Stimulated activated CD8-positive, alpha-beta memory T cell treated with anti-CD3 and anti-CD28 coated beads, Interleukin-15, amount 100 ng/mL, for 1 hour (primary cell): ENCODE measurements at regions not wholly inside any gene's neighbourhood (a gene's known extent, or its start where the extent isn't known, plus 50 kb on each side); places are given as distances from the start of the nearest gene placed in this dataset.
"Not testable (repeated sequence)": the region's sequence is repeated elsewhere in the genome, so short reads cannot be mapped to it uniquely, and the experiment has no call there.

ENCODE experiments used
- DNase-seq: peaks from one replicate; pipeline ENCODE4 v3.0.0-alpha.2; 2020; ENCODE audit warnings: low read depth

GRCh38 chr7:34487391-34488115, 170.5 kb upstream of the NPSR1 start:
- DNase-seq: no peak

DNA sequence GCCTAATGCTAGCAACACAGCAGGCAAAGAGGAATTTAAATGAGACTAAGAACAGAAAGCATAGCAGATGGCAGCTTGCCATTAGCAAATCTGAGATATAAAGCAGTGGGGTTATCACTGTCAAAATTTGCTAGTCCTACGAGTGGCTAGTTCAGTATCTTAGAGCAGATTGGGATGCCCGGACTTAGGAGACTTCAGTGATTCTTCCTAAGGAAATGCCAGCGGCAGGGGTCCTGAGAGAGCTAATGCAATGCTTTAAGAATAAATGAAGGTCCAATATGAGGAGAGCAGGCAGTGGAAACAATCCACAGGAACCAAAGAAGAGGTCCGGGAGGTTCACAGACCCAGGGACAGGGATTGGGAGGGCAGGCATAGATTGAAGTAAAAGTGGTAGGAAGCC, 169.3 kb upstream of the NPSR1 start:
- no peak for DNase-seq

- DNase-seq: no peak
Measured at GRCh38 chr7:34491899-34492298, 166.1 kb upstream of the NPSR1 start.

- DNase-seq: no peak
Measured at GRCh38 chr7:34493752-34494151, 164.3 kb upstream of the NPSR1 start.

- no peak for DNase-seq
Measured at GRCh38 chr7:34497153-34497777, 160.8 kb upstream of the NPSR1 start.

GRCh38 chr7:34501156-34501555, 156.9 kb upstream of the NPSR1 start:
- DNase-seq: no peak

DNA sequence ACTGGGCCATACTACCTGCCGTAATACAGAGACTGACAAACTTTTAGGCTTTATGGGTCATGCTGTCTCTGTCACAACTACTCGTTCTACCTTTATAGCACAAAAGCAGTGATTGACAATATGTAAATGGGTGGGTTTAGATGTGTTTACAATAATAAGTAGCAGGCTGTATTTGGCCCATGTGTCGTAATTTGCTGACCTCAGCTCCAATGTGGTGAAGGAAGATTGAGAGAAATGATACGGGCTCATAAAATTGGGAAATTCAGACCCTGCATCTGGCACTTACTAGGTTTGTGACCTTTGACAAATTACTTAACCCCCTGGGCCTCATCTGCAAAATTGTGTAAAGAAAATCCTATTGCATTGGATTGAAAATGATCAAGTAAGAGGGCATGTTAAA, 150.8 kb upstream of the NPSR1 start:
- no peak for DNase-seq

GRCh38 chr7:34523226-34523918, 134.6 kb upstream of the NPSR1 start:
- DNase-seq: no peak

GRCh38 chr7:34530259-34530658, 127.8 kb upstream of the NPSR1 start:
- no peak for DNase-seq

DNA sequence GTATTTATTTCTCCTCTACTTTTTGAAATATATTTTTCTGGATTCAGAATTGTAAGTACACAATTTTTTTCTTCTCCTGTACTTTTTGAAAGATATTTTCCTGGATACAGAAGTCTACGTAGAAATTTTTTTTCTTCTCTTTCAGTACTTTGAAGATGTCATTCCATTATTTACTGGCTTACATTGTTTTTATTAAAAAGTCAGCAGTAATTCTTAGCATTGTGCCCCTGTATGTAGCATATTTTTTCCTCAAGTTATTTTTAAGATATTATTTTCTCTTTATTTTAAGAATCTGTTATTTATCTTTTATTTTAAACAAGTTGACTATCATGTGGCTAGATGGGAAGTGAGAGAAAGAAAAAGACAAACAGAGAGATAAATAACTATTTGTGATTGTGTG, 119.0 kb upstream of the NPSR1 start:
- DNase-seq: no peak

- no peak for DNase-seq
Measured at GRCh38 chr7:34544621-34545020, 113.4 kb upstream of the NPSR1 start.

DNA sequence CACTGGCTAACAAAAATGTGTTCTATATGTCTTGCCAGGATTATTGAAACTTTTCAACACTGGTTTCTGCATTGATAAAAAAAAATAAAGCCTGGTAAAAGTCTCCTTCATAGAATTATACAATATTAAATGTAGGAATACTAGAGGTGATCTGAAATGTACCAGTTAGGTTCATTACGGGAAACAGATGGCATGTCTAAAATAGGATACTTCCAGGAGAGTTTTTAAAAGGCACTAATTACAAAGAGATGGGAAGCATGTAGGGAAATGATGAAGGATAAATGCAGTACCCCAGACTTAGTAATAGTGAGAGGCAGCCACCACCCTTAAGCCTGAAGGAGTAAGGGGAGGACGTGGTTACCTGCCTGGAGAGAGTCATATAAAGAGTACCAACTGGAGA, 107.0 kb upstream of the NPSR1 start:
- DNase-seq: no peak

GRCh38 chr7:34552502-34552901, 105.5 kb upstream of the NPSR1 start:
- no peak for DNase-seq

DNA sequence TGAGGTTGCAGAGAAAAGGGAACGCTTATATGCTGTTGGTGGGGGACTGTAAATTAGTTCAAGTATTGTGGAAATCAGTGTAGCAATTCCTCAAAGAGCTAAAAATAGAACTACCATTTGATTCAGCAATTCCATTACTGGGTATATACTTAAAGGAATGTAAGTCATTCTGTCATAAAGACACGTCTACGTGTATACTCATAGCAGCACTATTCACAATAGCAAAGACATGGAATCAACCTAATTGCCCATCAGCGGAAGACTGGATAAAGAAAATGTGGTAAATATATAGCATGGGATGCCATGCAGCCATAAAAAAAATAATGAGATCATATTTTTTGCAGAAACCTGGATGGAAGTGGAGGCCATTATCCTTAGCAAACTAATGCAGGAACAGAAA, 100.0 kb upstream of the NPSR1 start:
- no peak for DNase-seq

DNA sequence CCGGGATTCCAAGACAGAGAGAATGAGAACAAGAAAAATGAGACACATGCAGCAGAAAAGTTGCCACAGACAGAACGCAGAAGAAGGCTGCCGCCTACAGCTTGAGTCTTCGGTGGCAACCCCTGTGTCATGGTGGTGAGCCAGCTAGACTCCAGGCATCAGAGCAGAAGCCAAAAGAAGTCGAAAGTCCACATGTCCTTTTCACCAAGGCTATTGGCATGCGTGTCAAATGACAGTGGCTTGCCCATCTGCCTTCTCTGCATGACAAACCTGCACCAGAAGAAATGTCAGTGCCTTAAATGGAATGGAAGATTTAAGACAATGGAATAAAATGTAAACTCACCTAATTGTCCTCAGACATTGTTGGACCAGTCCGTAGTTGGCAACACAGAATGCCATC, 93.9 kb upstream of the NPSR1 start:
- no peak for DNase-seq

- DNase-seq: no peak
Measured at GRCh38 chr7:34567906-34568305, 90.1 kb upstream of the NPSR1 start.

DNA sequence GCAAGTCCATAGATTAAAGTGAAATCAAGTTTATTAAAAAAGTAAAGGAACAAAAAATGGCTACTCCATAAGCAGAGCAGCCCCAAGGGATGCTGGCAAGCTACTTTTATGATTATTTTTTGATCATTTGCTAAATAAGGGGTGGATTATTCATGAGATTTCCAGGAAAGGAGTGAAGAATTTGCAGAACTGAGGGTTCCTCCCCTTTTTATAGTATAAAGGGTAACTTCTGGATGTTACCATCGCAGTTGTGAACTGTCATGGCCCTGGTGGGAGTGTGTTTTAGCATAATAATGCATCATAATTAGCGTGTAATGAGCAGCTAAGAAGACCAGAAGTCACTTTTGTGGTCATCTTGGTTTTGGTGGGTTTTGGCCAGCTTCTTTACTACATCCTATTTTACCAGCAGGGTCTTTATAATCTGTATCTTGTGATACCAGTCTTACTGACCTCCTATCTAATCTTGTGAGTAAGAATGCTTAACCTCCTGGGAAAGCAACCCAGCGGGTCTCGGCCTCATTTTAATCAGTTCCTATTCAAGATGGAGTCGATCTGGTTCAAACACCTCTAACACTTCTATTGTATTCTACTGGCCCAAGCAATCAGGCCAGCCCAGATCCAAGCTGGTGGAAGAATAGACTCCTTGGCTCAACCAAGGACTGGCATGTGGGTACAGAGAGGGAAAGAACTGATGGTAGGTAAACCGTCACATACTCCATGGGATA, 87.9 kb upstream of the NPSR1 start:
- no peak for DNase-seq

- DNase-seq: no peak
Measured at GRCh38 chr7:34575006-34575405, 83.0 kb upstream of the NPSR1 start.

DNA sequence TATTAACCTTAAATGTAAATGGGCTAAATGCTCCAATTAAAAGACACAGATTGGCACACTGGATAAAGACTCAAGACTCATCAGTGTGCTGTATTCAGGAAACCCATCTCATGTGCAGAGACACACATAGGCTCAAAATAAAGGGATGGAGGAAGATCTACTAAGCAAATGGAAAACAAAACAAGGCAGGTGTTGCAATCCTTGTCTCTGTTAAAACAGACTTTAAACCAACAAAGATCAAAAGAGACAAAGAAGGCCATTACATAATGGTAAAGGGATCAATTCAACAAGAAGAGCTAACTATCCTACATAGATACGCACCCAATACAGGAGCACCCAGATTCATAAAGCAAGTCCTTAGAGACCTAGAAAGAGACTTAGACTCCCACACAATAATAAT, 80.1 kb upstream of the NPSR1 start:
- DNase-seq: not testable (repeated sequence)

DNA sequence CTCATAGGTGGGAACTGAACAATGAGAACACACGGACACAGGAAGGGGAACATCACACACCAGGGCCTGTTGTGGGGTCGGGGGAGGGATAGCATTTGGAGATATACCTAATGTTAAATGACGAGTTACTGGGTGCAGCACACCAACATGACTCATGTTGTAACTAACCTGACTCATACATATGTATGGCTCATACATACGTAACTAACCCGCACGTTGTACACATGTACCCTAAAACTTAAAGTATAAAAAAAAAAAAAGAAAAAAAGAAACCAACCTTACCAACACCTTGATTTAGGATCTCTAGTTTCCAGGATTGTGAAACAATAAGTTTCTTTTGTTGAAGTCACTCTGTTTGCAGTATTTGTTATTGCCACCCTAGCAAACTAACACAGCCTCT, 76.3 kb upstream of the NPSR1 start:
- not testable (repeated sequence) for DNase-seq

DNA sequence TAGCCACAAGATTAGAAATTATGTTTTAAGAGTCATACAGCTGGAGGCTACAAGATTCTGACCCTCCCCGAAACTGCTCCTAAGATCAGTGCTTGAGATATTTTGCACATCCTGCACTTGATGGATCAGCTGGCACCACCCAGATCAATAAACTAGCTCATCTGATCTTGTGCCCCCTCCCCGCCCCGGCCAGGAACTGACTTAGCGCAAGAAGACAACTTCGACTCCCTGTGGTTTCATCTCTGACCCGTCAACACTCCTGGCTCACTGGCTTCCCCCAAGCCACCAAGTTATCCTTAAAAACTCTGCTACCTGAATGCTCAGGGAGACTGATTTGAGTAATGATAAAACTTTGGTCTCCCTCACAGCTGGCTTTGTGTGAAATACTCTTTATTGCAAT, 73.5 kb upstream of the NPSR1 start:
- DNase-seq: no peak

DNA sequence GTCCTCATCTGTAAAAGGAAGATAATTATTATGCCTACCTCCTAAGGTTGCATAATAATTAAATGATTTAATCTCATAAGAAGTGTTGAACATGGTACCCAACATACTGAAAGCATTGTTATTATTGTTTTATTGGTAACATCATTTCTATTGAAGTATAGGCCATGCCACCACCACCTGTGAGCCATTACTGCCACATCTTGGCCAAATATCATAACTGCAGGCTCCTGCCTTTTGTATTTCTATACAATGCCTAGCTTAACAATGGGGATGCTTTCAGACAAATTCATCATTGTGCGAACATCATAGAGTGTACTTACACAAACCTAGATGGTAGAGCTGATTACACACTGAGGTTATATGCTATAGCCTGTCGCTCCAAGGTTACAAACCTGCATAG, 61.1 kb upstream of the NPSR1 start:
- DNase-seq: no peak
